ENCODE measurements at regions not wholly inside any gene's neighbourhood (a gene's known extent, or its start where the extent isn't known, plus 50 kb on each side); places are given as distances from the start of the nearest gene placed in this dataset.

DNA sequence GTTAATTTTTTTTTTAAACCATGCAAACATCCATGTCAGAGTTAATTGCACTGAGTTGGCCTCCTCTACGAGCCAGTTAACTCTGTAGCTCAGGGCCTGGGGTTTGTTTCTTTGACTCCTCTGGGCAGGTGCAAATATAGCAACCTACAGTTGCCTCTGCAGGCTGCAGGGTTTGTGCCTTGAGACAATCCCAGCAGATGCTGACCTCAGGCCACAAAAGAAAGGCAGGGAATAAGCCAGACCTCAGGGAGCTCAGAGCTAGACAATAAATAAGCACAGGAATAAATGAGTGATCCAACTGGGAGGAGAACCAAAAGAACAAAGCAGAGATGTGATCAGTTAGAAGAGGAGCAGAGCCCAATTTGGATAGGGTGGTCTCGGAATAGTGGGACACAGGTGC lies 390.8 kb downstream of the SHANK2 start:
- TF ChIP-seq, protein P1, sequence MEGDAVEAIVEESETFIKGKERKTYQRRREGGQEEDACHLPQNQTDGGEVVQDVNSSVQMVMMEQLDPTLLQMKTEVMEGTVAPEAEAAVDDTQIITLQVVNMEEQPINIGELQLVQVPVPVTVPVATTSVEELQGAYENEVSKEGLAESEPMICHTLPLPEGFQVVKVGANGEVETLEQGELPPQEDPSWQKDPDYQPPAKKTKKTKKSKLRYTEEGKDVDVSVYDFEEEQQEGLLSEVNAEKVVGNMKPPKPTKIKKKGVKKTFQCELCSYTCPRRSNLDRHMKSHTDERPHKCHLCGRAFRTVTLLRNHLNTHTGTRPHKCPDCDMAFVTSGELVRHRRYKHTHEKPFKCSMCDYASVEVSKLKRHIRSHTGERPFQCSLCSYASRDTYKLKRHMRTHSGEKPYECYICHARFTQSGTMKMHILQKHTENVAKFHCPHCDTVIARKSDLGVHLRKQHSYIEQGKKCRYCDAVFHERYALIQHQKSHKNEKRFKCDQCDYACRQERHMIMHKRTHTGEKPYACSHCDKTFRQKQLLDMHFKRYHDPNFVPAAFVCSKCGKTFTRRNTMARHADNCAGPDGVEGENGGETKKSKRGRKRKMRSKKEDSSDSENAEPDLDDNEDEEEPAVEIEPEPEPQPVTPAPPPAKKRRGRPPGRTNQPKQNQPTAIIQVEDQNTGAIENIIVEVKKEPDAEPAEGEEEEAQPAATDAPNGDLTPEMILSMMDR (IDR thresholded peaks at IDR 0.05; ENCODE audit: low read depth, low read length, missing input control) = no peak
- TF ChIP-seq JUND (IDR thresholded peaks at IDR 0.05) = no peak
- TF ChIP-seq, protein P2, sequence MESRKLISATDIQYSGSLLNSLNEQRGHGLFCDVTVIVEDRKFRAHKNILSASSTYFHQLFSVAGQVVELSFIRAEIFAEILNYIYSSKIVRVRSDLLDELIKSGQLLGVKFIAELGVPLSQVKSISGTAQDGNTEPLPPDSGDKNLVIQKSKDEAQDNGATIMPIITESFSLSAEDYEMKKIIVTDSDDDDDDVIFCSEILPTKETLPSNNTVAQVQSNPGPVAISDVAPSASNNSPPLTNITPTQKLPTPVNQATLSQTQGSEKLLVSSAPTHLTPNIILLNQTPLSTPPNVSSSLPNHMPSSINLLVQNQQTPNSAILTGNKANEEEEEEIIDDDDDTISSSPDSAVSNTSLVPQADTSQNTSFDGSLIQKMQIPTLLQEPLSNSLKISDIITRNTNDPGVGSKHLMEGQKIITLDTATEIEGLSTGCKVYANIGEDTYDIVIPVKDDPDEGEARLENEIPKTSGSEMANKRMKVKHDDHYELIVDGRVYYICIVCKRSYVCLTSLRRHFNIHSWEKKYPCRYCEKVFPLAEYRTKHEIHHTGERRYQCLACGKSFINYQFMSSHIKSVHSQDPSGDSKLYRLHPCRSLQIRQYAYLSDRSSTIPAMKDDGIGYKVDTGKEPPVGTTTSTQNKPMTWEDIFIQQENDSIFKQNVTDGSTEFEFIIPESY (IDR thresholded peaks at IDR 0.05) = no peak
- TF ChIP-seq, protein P3, sequence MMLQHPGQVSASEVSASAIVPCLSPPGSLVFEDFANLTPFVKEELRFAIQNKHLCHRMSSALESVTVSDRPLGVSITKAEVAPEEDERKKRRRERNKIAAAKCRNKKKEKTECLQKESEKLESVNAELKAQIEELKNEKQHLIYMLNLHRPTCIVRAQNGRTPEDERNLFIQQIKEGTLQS (IDR thresholded peaks at IDR 0.05) = no peak

Data from liver (tissue), 3 donors.